GM21619 (cell line): ENCODE measurements at regions not wholly inside any gene's neighbourhood (a gene's known extent, or its start where the extent isn't known, plus 50 kb on each side); places are given as distances from the start of the nearest gene placed in this dataset.
"Not testable (repeated sequence)": the region's sequence is repeated elsewhere in the genome, so short reads cannot be mapped to it uniquely, and the experiment has no call there.

Experiments used
- ATAC-seq: cut with Tn5 transposase; IDR thresholded peaks from one replicate; pipeline ENCODE4 v1.9.1; 2021; ENCODE audit not compliant: unreplicated experiment

DNA sequence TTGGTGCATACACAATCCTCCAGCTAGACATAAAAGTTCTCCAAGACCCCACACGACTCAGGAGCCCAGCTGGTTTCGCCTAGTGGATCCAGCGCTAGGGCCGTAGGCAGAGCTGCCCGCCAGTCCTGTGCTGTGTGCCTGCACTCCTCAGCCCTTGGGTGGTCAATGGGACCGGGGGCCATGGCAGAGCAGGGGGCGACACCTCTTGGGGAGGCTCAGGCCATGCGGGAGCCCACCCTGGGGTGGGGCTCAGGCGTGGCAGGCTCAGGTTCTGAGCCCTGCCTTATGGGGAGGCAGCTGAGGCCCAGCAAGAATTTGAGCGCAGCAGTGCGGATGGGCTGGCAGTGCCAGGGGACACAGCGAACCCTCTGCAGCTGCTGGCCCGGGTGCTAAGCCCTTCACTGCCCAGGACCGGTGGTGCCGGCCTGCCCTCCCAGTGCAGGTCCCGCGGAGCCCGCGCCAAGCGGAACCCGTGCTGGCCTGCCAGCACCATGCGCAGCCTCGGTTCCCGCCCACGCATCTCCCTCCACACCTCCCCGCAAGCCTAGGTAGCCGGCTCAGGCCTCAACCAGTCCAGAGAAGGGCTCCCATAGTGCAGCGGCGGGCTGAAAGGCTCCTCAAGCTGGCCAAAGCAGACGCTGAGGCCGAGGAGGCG, 1566.6 kb upstream of the SLC39A10 start:
- ATAC-seq = no peak

DNA sequence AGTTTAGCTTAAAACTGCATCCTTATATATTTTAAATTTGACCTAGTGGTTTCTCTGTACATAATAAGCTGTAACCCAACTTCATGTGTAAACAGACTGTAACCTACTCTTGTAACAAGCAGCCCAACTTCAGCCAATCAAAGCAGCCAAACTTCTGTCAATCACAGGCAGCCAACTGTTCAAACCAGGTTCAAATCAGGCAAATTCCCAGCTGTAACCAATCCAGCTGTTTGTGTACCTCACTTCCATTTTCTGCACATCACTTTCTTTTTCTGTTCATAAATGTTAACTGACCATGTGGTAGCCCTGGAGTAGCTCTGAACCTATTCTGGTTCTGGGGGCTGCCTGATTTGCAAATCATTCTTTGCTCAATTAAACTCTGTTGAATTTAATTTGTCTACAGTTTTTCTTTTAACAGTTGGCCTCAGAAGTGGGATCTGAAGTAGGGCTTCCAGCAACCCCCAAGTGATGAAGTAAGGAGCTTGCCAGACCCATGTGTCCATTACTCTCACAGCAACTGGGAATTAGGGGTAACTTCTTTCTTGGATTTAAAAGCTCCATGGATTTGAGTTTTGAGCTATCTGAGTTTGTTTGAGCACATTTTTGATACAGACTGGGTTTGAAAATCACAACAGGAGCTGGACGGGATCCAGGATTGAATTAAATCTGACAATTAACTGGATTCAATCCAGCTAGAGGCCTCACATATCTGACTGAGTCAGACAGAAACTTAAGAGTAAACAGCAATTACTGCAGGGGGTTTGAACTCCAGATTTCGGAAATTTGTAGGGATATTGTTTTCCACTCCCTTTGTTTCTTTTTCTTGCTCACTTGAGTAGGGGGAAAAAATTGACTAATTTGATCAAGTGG, 1569.7 kb upstream of the SLC39A10 start:
- no peak for ATAC-seq

- no peak for ATAC-seq
Measured at GRCh38 chr2:194086129-194086528, 1570.9 kb upstream of the SLC39A10 start.

DNA sequence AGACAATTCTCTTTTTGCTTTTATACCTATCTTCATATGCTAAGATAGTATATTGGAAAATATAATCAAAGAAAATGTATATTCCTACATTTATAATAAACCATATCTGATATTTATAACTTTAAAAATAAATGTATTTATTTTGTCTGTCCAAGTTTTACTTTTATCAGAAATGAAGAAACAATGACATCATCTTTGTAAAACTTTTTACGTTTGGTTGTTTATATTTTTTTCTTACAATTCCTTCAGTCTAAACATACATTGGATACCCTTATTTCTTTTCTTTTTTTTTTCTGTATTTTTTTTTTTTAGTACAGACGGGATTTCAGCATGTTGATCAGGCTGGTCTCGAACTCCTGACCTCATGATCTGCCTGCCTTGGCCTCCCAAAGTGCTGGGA, 1577.0 kb upstream of the SLC39A10 start:
- ATAC-seq = no peak

DNA sequence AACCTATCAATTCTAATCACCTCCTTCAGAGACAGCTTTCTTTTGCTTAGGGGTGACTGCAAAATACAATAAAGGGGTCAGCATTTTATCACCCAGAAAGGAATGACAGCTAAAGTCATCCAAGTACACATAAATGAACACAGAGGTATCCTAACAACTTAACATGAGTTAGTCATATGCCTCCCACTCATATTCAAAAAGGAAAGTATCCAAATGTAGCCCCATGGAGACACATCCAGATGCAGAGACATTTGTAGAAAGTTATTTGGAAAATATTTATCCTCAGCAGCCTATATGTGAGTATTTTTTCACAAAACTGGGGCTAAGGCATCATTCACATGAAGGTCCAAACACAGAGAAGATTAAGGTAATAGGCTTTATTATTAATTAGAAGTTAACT, 1579.7 kb upstream of the SLC39A10 start:
- no peak for ATAC-seq

GRCh38 chr2:194062401-194062800, 1594.6 kb upstream of the SLC39A10 start:
- ATAC-seq = no peak

DNA sequence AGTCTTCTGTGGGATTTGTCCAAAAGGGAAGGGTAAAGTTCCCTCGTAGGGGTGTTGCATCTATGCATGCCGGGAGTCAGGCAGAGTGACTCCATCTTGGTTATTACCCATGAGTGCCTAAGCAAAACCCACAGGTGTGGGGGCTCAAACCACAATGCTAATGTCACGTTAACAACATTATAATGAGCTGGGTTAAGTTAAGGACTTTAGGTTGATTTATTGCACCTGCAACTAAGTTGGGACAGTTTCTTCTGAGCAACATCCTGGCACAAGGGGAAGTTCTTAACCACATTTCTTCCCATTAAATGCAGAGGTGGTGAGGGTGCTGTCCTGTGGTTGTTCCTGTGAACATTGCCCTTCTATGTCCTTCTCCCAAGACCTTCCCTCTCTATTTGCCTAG, 1596.8 kb upstream of the SLC39A10 start:
- ATAC-seq = no peak

DNA sequence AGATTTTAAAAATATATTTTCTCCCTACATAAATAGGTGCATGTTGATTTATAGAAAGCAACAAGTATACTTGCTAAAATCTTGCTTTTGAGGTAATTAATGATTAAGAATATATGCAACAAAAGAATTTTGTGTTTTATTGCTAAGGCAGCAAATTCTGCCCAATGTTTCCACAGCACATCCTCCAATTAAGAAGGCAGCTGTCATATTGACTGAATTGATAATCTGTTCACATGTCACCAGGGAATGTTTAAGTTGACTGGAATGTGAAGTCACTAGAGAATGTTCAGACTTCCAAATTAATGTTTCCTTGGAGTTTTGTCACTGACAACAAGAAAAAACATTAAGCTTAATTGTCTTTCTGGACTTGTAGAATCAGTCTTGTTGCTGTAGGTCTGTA, 1602.7 kb upstream of the SLC39A10 start:
- no peak for ATAC-seq

DNA sequence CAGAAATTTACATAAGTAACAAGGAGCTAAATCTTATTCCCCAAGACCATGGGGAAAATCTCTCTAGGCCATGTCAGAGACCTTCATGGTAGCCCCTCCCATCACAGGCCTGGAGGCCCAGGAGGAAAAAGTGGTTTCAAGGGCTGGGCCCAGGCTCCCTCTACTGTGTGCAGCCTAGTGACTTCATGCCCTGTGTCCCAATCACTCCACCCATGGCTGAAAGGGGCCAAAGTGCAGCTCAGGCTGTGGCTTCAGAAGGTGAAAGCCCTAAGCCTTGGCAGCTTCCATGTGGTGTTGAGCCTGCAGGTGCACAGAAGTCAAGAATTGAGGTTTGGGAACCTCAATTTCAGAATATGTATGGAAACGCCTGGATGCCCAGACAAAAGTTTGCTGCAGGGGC, 1612.7 kb upstream of the SLC39A10 start:
- ATAC-seq = no peak

DNA sequence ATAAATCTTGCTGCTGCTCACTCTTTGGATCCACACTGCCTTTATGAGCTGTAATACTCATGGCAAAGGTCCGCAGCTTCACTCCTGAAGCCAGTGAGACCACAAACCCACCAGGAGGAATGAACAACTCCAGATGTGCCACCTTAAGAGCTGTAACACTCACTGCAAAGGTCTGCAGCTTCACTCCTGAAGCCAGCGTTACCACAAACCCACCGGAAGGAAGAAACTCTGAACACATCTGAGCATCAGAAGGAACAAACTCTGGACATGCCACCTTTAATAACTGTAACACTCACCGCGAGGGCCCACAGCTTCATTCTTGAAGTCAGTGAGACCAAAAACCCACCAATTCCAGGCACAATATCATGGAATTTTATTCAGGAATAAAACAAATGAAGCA, 1635.9 kb upstream of the SLC39A10 start:
- ATAC-seq = not testable (repeated sequence)

GRCh38 chr2:194020155-194020554, 1636.9 kb upstream of the SLC39A10 start:
- ATAC-seq = no peak

- ATAC-seq = no peak
Measured at GRCh38 chr2:194015751-194016150, 1641.3 kb upstream of the SLC39A10 start.

DNA sequence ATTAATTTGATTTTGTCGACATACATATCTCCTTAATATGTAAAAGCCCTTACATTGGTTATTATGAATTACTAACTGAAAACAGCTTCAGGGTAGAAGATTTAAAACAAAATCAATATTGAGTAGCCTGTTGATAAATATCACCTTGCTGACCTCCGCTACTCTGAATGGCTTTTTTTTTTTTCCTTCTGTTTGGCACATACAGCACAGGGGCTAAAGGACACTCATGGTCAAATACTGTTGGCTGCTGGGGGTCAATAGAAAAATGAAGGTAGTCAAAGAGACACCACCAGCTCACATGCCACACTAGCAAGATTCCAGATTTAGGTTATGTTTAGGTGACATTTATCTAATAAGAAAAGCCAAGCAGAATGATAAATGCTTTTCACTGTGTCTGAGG, 1642.4 kb upstream of the SLC39A10 start:
- ATAC-seq = no peak

DNA sequence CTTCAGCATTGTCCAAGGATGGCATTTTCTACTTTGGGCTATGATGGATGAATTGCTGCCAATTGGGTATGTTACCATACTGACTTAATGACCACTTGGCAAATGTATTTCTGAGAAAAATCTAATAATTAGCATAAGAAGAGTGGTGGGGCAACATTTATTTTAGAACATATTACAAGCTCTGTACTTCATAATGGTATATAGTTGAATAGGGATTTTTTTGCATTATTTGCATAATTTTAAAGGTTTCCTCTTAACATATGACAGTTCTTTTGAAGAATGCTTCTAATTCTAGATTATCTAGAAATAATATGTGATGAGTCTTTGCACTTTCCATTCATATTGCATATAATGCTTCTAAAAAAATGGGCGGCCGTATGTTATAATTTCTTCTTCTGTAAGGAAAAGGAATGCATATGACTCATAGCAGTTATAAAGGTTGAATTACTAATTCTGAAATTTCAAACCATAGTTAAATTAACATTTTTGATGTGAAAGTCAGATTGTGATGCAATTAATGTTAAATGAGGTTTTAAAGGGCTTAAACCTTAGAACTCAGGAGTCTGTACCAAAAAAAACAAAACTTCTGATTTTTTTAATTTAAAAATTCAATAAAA, 1652.3 kb upstream of the SLC39A10 start:
- no peak for ATAC-seq

DNA sequence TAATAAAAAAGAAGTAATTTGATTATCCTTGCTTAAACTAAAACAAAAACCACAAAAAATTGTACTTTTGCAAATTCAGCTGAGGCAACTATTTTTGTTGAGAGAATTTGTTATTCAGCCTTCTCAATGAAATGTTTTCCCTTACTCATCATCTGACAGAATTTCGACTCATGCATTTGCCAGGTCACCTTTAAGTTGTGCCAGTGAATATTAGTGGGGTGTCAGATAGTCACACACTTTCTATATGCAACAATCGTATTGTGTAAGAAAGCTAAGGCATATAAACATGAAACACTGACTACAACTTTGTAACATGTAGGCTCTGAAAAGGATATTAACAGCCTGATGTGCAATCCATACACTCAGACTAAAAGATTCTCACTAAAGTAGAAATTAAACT, 1653.1 kb upstream of the SLC39A10 start:
- no peak for ATAC-seq

DNA sequence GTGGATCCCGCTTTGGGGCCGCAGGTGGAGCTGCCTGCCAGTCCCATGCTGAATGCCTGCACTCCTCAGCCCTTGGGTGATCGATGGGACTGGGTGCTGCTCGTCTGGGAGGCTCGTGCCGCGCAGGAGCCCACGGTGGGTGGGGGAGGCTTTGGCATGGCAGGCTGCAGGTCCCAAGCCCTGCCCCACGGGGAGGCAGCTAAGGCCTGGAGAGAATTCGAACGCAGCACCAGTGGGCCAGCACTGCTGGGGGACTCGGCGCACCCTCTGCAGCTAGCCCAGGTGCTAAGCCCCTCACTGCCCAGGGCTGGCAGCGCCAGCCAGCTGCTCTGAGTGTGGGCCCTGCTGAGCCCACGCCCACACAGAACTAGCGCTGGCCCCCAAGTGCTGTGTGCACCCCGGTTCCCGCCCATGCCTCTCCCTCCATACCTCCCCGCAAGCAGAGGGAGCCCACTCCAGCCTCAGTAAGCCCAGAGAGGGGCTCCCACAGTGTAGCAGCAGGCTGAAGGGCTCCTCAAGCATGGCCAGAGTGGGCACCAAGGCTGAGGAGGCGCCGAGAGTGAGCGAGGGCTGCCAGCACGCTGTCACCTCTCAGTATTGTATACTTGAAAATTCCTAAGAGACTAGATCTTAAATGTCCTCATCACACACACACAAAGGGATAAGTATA, 1654.2 kb upstream of the SLC39A10 start:
- ATAC-seq = no peak

GRCh38 chr2:193990868-193991267, 1666.2 kb upstream of the SLC39A10 start:
- ATAC-seq = no peak

DNA sequence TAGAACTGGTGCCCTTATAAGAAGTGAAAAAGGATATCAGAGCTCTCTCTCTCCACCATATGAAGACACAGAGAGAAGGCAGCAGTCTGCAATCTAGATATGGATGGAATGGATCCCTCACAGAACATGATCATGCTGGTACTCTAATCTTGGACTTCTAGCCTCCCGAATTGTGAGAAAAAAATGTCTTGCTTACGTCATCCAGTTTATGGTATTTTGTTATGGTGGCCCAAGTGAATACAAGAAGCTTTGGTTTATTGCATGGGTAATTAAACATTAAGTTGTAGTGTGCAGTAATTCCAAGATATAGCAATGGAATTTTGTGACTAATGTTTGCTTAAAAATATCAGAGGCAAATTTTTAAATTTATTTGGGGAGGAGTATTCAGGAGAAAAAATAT, 1667.4 kb upstream of the SLC39A10 start:
- ATAC-seq = no peak

- ATAC-seq = no peak
Measured at GRCh38 chr2:193988784-193989183, 1668.2 kb upstream of the SLC39A10 start.

DNA sequence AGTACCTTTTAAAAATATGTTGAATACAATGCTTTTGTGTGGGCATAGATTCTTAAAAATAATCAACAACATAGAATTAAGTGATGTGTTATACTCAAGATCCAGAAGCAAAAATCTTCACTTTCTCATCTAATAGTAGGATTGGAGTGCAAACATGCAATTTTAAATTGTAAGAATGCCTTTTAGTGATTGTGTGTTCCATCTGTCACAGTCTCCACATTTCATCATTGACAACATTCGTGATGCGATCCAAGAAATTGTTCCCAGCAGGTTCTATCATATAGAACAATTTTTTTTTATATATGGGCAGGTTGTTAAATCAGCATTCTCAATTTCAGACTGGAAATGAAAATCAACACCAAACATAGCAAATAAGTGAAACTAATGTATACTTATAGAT, 1671.8 kb upstream of the SLC39A10 start:
- no peak for ATAC-seq

DNA sequence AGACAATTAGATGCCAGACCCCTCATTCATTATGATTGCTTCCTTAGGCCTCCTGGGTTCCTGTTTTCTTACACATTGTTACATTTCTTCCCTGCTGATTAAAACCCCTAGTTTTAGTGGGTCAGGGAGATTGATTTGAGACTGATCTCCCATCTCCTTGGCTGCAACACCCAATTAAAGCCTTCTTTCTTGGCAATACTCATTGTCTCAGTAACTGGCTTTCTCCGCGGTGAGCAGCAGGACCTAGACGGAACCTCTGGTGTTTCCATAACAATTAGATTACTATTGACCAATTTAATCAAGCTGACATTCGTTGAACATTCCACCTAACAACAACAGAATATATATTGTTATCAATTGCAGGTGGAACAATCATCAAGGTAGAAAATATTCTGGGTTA, 1676.4 kb upstream of the SLC39A10 start:
- ATAC-seq = no peak

- no peak for ATAC-seq
Measured at GRCh38 chr2:193973781-193974180, 1683.2 kb upstream of the SLC39A10 start.
